H1 (cell line): ENCODE measurements at regions not wholly inside any gene's neighbourhood (a gene's known extent, or its start where the extent isn't known, plus 50 kb on each side); places are given as distances from the start of the nearest gene placed in this dataset.

Experiments used
- BACH1 ChIP-seq: IDR thresholded peaks from 2 replicates; pipeline ENCODE4 v1.6.1; 2012; ENCODE audit warnings: low read length, improper control_type of control experiment
- BRCA1 ChIP-seq: IDR thresholded peaks from 2 replicates; pipeline ENCODE4 v1.6.1; 2012; ENCODE audit warnings: low read depth, low read length, improper control_type of control experiment
- CEBPB ChIP-seq: IDR thresholded peaks from 2 replicates; pipeline ENCODE4 v1.6.1; 2012; ENCODE audit warnings: low read depth, low read length
- CHD2 ChIP-seq: IDR thresholded peaks from 2 replicates; pipeline ENCODE4 v1.6.1; 2012; ENCODE audit warnings: low read length, improper control_type of control experiment
- CREB1 ChIP-seq: IDR thresholded peaks from 2 replicates; pipeline ENCODE4 v1.6.1; 2012; ENCODE audit warnings: inconsistent platforms
- EZH2 ChIP-seq: fragments of 200-600 bp; sonication (generic); IDR thresholded peaks from 2 replicates; pipeline ENCODE4 v1.7.1; 2012; ENCODE audit warnings: low read depth, mild to moderate bottlenecking, moderate library complexity, low read length, inconsistent platforms; ENCODE audit not compliant: severe bottlenecking
- GABPA ChIP-seq: IDR thresholded peaks from 2 replicates; pipeline ENCODE4 v1.6.1; 2011; ENCODE audit warnings: mild to moderate bottlenecking, low read length, moderate library complexity, borderline replicate concordance; ENCODE audit not compliant: insufficient read depth
- GTF2F1 ChIP-seq: IDR thresholded peaks from 2 replicates; pipeline ENCODE4 v1.6.1; 2012; ENCODE audit warnings: low read depth, low read length, improper control_type of control experiment, borderline replicate concordance
- POLR2A ChIP-seq, 2 experiments: IDR thresholded peaks; 1 replicate in 1 of 2; 2 replicates in 1 of 2; pipeline ENCODE4 v1.6.1; 2011; ENCODE audit warnings: low read depth in 2 of 2, low read length in 2 of 2, mild to moderate bottlenecking in 2 of 2; ENCODE audit errors: control extremely low read depth in 1 of 2
- RAD21 ChIP-seq, 2 experiments: IDR thresholded peaks in 1 of 2; conservative IDR thresholded peaks in 1 of 2; 2 replicates each; pipeline ENCODE4 v1.6.1; 2011; ENCODE audit warnings: low read depth in 2 of 2, low read length in 2 of 2, improper control_type of control experiment in 1 of 2, inconsistent platforms in 1 of 2, mild to moderate bottlenecking in 1 of 2, moderate library complexity in 1 of 2
- RFX5 ChIP-seq: IDR thresholded peaks from 2 replicates; pipeline ENCODE4 v1.6.1; 2011; ENCODE audit warnings: low read depth, low read length, improper control_type of control experiment, borderline replicate concordance
- TBP ChIP-seq: IDR thresholded peaks from 2 replicates; pipeline ENCODE4 v1.6.1; 2011; ENCODE audit warnings: low read depth, low read length, improper control_type of control experiment
- TF ChIP-seq, protein P1 (sequence below), 3 experiments: IDR thresholded peaks; 1 replicate in 2 of 3; 2 replicates in 1 of 3; pipeline versions ENCODE4 v1.5.1 to v1.6.1; 2011; ENCODE audit warnings: low read length in 3 of 3, mild to moderate bottlenecking in 3 of 3, inconsistent platforms in 2 of 3, low read depth in 1 of 3, moderate library complexity in 1 of 3; ENCODE audit not compliant: insufficient read depth in 1 of 3; ENCODE audit errors: control extremely low read depth in 1 of 3
- TF ChIP-seq, protein P2 (sequence below): IDR thresholded peaks from 2 replicates; pipeline ENCODE4 v1.6.1; 2012; ENCODE audit warnings: low read length, inconsistent platforms

DNA sequence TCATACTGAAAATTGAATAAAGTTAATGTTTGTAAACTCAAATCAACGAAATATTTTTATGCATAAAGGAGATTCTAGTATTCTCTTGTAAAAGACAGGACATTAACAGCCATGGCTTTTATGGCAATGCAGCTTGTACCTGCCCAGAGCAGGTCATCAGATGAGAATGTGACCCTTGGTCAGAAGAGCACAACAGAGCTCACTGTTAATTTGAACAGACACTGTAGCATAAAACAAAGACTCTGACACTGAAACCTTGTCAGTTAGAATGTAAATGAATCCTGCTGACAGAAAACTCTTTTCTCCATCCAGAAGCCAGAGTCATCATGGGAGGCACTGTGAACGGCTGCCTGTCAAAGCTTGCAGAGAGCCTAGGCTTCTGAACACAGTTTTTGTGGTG lies 410.6 kb downstream of the RAP2B start:
- no peak for TF ChIP-seq CEBPB
- TF ChIP-seq BACH1, result no peak
- TF ChIP-seq, protein P1, sequence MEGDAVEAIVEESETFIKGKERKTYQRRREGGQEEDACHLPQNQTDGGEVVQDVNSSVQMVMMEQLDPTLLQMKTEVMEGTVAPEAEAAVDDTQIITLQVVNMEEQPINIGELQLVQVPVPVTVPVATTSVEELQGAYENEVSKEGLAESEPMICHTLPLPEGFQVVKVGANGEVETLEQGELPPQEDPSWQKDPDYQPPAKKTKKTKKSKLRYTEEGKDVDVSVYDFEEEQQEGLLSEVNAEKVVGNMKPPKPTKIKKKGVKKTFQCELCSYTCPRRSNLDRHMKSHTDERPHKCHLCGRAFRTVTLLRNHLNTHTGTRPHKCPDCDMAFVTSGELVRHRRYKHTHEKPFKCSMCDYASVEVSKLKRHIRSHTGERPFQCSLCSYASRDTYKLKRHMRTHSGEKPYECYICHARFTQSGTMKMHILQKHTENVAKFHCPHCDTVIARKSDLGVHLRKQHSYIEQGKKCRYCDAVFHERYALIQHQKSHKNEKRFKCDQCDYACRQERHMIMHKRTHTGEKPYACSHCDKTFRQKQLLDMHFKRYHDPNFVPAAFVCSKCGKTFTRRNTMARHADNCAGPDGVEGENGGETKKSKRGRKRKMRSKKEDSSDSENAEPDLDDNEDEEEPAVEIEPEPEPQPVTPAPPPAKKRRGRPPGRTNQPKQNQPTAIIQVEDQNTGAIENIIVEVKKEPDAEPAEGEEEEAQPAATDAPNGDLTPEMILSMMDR (IDR thresholded peaks at IDR 0.05; ENCODE audit: control extremely low read depth in 1 of 3, insufficient read depth in 1 of 3, low read depth in 1 of 3, low read length in 3 of 3), result no peak
- no peak for TF ChIP-seq CREB1
- TF ChIP-seq TBP, result no peak
- TF ChIP-seq RFX5, result no peak
- no peak for TF ChIP-seq EZH2
- no peak for TF ChIP-seq POLR2A (IDR thresholded peaks at IDR 0.05; ENCODE audit: control extremely low read depth in 1 of 2, low read depth in 2 of 2, low read length in 2 of 2)
- TF ChIP-seq, protein P2, sequence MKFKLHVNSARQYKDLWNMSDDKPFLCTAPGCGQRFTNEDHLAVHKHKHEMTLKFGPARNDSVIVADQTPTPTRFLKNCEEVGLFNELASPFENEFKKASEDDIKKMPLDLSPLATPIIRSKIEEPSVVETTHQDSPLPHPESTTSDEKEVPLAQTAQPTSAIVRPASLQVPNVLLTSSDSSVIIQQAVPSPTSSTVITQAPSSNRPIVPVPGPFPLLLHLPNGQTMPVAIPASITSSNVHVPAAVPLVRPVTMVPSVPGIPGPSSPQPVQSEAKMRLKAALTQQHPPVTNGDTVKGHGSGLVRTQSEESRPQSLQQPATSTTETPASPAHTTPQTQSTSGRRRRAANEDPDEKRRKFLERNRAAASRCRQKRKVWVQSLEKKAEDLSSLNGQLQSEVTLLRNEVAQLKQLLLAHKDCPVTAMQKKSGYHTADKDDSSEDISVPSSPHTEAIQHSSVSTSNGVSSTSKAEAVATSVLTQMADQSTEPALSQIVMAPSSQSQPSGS, result no peak
- no peak for TF ChIP-seq GABPA
- no peak for TF ChIP-seq GTF2F1
- no peak for TF ChIP-seq RAD21 (IDR thresholded peaks at IDR 0.05 in 1 of 2, conservative IDR thresholded peaks at IDR 0.05 in 1 of 2; ENCODE audit: low read depth in 2 of 2, low read length in 2 of 2)
- TF ChIP-seq CHD2, result no peak
- TF ChIP-seq BRCA1, result no peak
